ENCODE measurements at regions not wholly inside any gene's neighbourhood (a gene's known extent, or its start where the extent isn't known, plus 50 kb on each side); places are given as distances from the start of the nearest gene placed in this dataset.

- no peaks in the 10 kb centered on the region for H3K36me3 Mint-ChIP-seq (ENCODE audit: low read depth, unreplicated experiment)
- H3K27ac Mint-ChIP-seq (ENCODE audit: unreplicated experiment), result no peak overlapping the region
- no peaks in the 10 kb centered on the region for H3K27me3 Mint-ChIP-seq (ENCODE audit: unreplicated experiment)
- no peaks in the 10 kb centered on the region for H3K9me3 Mint-ChIP-seq (ENCODE audit: unreplicated experiment)
- no peak for TF ChIP-seq CTCF (IDR thresholded peaks at IDR 0.05; ENCODE audit: unreplicated experiment)
- H3K4me3 Mint-ChIP-seq (ENCODE audit: unreplicated experiment), result no peak overlapping the region
- DNase-seq (ENCODE audit: low spot score), result no peak
- peaks cover 5% of the 10 kb centered on the region for H3K4me1 Mint-ChIP-seq (ENCODE audit: unreplicated experiment)
Measured at GRCh38 chr3:117602058-117602644, 892.6 kb downstream of the TUSC7 start.

GRCh38 chr3:117603097-117603496 lies 893.5 kb downstream of the TUSC7 start:
- no peak for DNase-seq (ENCODE audit: low spot score)
- TF ChIP-seq CTCF (IDR thresholded peaks at IDR 0.05; ENCODE audit: unreplicated experiment), result no peak
- Mint-ChIP-seq H3K36me3 (ENCODE audit: low read depth, unreplicated experiment) (no peaks in the 10 kb centered on the region), H3K9me3 (ENCODE audit: unreplicated experiment) (no peaks in the 10 kb centered on the region), H3K4me3 (ENCODE audit: unreplicated experiment) (no peak overlapping the region), H3K27me3 (ENCODE audit: unreplicated experiment) (no peaks in the 10 kb centered on the region), H3K27ac (ENCODE audit: unreplicated experiment) (no peak overlapping the region), H3K4me1 (ENCODE audit: unreplicated experiment) (peaks cover 5% of the 10 kb centered on the region)

GRCh38 chr3:117606866-117607265 lies 897.3 kb downstream of the TUSC7 start:
- no peaks in the 10 kb centered on the region for H3K36me3 Mint-ChIP-seq (ENCODE audit: low read depth, unreplicated experiment)
- H3K4me1 Mint-ChIP-seq (ENCODE audit: unreplicated experiment), result peaks cover 18% of the 10 kb centered on the region
- H3K27me3 Mint-ChIP-seq (ENCODE audit: unreplicated experiment), result peaks cover 1% of the 10 kb centered on the region
- no peak overlapping the region for H3K4me3 Mint-ChIP-seq (ENCODE audit: unreplicated experiment)
- TF ChIP-seq CTCF (IDR thresholded peaks at IDR 0.05; ENCODE audit: unreplicated experiment), result no peak
- no peaks in the 10 kb centered on the region for H3K9me3 Mint-ChIP-seq (ENCODE audit: unreplicated experiment)
- H3K27ac Mint-ChIP-seq (ENCODE audit: unreplicated experiment), result no peak overlapping the region
- DNase-seq (ENCODE audit: low spot score), result no peak

- peaks cover 18% of the 10 kb centered on the region for H3K4me1 Mint-ChIP-seq (ENCODE audit: unreplicated experiment)
- H3K36me3 Mint-ChIP-seq (ENCODE audit: low read depth, unreplicated experiment), result no peaks in the 10 kb centered on the region
- no peak overlapping the region for H3K27ac Mint-ChIP-seq (ENCODE audit: unreplicated experiment)
- DNase-seq (ENCODE audit: low spot score), result no peak
- no peaks in the 10 kb centered on the region for H3K9me3 Mint-ChIP-seq (ENCODE audit: unreplicated experiment)
- no peak overlapping the region for H3K4me3 Mint-ChIP-seq (ENCODE audit: unreplicated experiment)
- peaks cover 1% of the 10 kb centered on the region for H3K27me3 Mint-ChIP-seq (ENCODE audit: unreplicated experiment)
- no peak for TF ChIP-seq CTCF (IDR thresholded peaks at IDR 0.05; ENCODE audit: unreplicated experiment)
Measured at GRCh38 chr3:117609330-117609729, 899.8 kb downstream of the TUSC7 start.

- no peak overlapping the region for H3K4me3 Mint-ChIP-seq (ENCODE audit: unreplicated experiment)
- peak; percentile 4 for DNase-seq (ENCODE audit: low spot score)
- H3K4me1 Mint-ChIP-seq (ENCODE audit: unreplicated experiment), result peaks cover 18% of the 10 kb centered on the region
- peak overlapping the region; percentile 43 for H3K27ac Mint-ChIP-seq (ENCODE audit: unreplicated experiment)
- H3K9me3 Mint-ChIP-seq (ENCODE audit: unreplicated experiment), result no peaks in the 10 kb centered on the region
- TF ChIP-seq CTCF (IDR thresholded peaks at IDR 0.05; ENCODE audit: unreplicated experiment), result no peak
- peaks cover 1% of the 10 kb centered on the region for H3K27me3 Mint-ChIP-seq (ENCODE audit: unreplicated experiment)
- H3K36me3 Mint-ChIP-seq (ENCODE audit: low read depth, unreplicated experiment), result no peaks in the 10 kb centered on the region
Measured at GRCh38 chr3:117610156-117610555, 900.6 kb downstream of the TUSC7 start.
